Right atrium auricular region (tissue), 2 donors: ENCODE measurements at regions not wholly inside any gene's neighbourhood (a gene's known extent, or its start where the extent isn't known, plus 50 kb on each side); places are given as distances from the start of the nearest gene placed in this dataset.

Experiments used
- DNase-seq: peaks from one replicate; pipeline ENCODE4 v3.0.0-alpha.2; 2019; ENCODE audit warnings: low spot score
- H3K27ac ChIP-seq, 2 donors: fragments of 200-600 bp; sonication (generic); 1 replicate in 1 of 2; 2 replicates in 1 of 2; pipeline ENCODE4 v1.5.1; 2016 to 2019
- H3K27me3 ChIP-seq, 2 donors: fragments of 200-600 bp; sonication (generic); one replicate each; pipeline versions ENCODE4 v1.5.1 to v1.6.0; 2017 to 2019
- H3K36me3 ChIP-seq: fragments of 200-600 bp; sonication (generic); one replicate; pipeline ENCODE4 v1.5.1; 2016
- H3K4me1 ChIP-seq, 2 donors: fragments of 200-600 bp; sonication (generic); one replicate each; pipeline versions ENCODE4 v1.5.1 to v1.6.0; 2017 to 2019
- H3K4me3 ChIP-seq, 2 donors: fragments of 200-600 bp; sonication (generic); 1 replicate in 1 of 2; 2 replicates in 1 of 2; pipeline ENCODE4 v1.5.1; 2017 to 2019; ENCODE audit warnings: mild to moderate bottlenecking in 1 of 2, moderate library complexity in 1 of 2
- H3K9me3 ChIP-seq, 2 donors: fragments of 200-600 bp; sonication (generic); one replicate each; pipeline ENCODE4 v1.5.1; 2019
- TF ChIP-seq, protein P1 (sequence below), 2 donors: fragments of 200-600 bp; sonication (generic); IDR thresholded peaks; one replicate each; pipeline ENCODE4 v1.5.1; 2019; ENCODE audit warnings: antibody characterized with exemption in 2 of 2

GRCh38 chr6:903761-904160 is 210.8 kb upstream of the EXOC2 start:
- no peak overlapping the region for H3K27ac ChIP-seq
- TF ChIP-seq, protein P1, sequence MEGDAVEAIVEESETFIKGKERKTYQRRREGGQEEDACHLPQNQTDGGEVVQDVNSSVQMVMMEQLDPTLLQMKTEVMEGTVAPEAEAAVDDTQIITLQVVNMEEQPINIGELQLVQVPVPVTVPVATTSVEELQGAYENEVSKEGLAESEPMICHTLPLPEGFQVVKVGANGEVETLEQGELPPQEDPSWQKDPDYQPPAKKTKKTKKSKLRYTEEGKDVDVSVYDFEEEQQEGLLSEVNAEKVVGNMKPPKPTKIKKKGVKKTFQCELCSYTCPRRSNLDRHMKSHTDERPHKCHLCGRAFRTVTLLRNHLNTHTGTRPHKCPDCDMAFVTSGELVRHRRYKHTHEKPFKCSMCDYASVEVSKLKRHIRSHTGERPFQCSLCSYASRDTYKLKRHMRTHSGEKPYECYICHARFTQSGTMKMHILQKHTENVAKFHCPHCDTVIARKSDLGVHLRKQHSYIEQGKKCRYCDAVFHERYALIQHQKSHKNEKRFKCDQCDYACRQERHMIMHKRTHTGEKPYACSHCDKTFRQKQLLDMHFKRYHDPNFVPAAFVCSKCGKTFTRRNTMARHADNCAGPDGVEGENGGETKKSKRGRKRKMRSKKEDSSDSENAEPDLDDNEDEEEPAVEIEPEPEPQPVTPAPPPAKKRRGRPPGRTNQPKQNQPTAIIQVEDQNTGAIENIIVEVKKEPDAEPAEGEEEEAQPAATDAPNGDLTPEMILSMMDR (IDR thresholded peaks at IDR 0.05), result no peak

DNA sequence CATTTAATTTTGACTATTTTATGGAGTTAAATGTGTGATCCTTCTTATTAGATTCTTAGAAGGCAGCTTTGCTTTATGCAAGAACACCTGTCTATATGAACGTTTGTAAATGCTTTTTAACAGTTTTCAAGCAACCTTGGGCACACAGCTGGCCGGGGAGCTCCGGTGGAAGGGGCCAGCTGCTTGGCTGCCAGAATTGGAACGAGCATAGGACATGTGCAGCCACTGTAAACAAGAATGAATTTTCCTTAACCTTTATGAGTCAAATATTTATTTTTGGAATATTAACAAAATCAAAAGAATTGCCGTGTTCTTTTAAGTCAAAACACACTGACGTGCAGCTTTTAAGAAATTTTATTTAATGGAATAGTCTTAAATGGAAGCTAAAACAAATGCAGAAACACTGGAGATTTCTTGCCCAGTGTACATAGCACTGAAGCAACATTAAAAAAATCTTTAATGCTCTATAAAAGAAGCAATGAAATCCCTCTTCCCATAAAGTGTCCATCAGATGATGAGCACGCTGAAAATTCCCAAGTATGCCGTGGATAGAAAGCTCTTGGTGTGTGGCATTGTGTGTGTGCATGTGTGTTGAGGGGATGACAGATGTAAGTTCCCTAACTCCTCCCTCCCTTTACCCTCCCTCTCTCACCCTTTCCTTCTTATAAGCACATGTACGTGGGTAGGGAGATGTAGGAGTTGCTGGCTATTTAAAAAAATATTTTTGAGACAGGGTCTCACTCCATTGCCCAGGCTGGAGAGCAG is 208.9 kb upstream of the EXOC2 start:
- Histone ChIP-seq H3K36me3 (no peaks in the 10 kb centered on the region), H3K27ac (no peak overlapping the region), H3K9me3 (no peaks in the 10 kb centered on the region), H3K27me3 (no peaks in the 10 kb centered on the region), H3K4me1 (no peaks in the 10 kb centered on the region), H3K4me3 (no peak overlapping the region)
- no peak for DNase-seq
- TF ChIP-seq, protein P1 (IDR thresholded peaks at IDR 0.05), result no peak

More at GRCh38 chr6:903761-904160, 210.8 kb upstream of the EXOC2 start:
- no peaks in the 10 kb centered on the region for H3K4me1 ChIP-seq
- DNase-seq, result no peak
- H3K4me3 ChIP-seq, result no peak overlapping the region
- no peaks in the 10 kb centered on the region for H3K9me3 ChIP-seq
- H3K36me3 ChIP-seq, result no peaks in the 10 kb centered on the region
- H3K27me3 ChIP-seq, result no peaks in the 10 kb centered on the region

DNA sequence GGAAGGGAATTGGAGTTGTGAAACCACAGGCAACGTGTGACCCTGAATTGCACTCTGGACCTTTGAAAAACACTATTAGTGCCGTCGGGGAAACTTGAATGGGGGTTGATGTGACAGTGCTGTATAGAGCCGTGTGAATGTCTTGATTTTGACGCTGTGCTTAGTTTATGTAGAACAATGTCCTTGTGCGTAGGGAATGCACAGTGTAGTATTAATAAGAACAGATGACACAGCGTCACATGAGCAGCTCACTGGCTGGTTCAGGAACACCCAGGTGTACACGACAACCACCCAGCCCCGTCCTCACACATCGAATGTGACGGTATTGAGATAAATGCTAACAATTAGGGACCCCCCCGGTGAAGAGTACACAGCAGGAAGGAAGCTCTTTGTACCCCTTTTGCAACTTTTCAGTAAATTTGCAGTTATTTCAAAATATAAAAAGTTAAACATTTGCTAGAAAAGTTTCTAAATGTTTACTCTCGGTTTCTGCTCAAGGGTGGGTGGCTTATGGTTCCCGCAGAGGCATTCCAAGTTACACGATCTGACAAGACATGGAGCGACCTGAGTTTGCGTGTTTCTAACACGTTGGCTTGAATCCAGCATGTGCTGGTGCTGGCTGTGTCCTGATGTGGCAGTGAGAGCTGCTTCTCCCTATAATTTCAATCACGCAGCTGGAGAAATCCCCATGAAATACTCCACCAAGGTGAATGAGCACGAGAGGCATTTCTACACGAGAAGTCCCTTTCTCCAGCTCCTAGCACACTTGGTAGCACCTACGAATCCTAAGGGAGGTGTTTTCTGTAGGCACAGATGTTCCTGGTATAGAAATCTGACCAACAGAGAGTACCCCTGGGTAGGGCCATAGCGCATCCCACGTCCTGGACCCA is 208.0 kb upstream of the EXOC2 start:
- no peak for DNase-seq
- no peak overlapping the region for H3K27ac ChIP-seq
- H3K4me1 ChIP-seq, result no peaks in the 10 kb centered on the region
- H3K9me3 ChIP-seq, result no peaks in the 10 kb centered on the region
- H3K36me3 ChIP-seq, result no peaks in the 10 kb centered on the region
- TF ChIP-seq, protein P1 (IDR thresholded peaks at IDR 0.05), result no peak
- H3K27me3 ChIP-seq, result no peaks in the 10 kb centered on the region
- H3K4me3 ChIP-seq, result no peak overlapping the region

- DNase-seq, result no peak
- Histone ChIP-seq H3K36me3 (no peaks in the 10 kb centered on the region), H3K4me1 (no peaks in the 10 kb centered on the region), H3K27ac (no peak overlapping the region), H3K9me3 (no peaks in the 10 kb centered on the region), H3K4me3 (no peak overlapping the region), H3K27me3 (no peaks in the 10 kb centered on the region)
- TF ChIP-seq, protein P1 (IDR thresholded peaks at IDR 0.05), result no peak
Measured at GRCh38 chr6:897528-898207, 204.7 kb upstream of the EXOC2 start.

DNA sequence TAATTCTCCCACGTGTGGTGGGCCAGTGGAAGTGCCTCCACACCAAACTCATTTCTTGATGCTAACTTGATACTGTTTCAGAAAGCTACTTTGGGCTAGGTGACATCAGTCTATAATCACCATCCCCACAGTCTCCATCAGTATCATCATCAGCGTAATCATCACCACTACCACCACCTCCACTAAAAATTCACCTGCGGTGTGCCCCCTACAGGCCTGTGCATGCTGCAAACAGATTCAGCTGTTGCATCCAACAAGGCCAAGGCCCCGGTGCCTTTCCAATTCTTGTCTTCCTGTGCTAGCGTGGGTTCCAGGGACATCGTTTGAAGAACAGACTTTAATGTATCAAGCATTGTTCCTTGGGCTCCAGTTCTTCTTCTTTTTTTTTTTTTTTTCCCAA is 201.3 kb upstream of the EXOC2 start:
- no peak for DNase-seq
- Histone ChIP-seq H3K9me3 (no peaks in the 10 kb centered on the region), H3K4me1 (no peaks in the 10 kb centered on the region), H3K27ac (no peak overlapping the region), H3K4me3 (no peak overlapping the region), H3K27me3 (no peaks in the 10 kb centered on the region), H3K36me3 (no peaks in the 10 kb centered on the region)
- TF ChIP-seq, protein P1 (IDR thresholded peaks at IDR 0.05), result no peak
